SK-N-SH (cell line): ENCODE measurements at regions not wholly inside any gene's neighbourhood (a gene's known extent, or its start where the extent isn't known, plus 50 kb on each side); places are given as distances from the start of the nearest gene placed in this dataset.

Source experiments
- CTCF ChIA-PET: fragments of 300-600, 350-600 bp; formaldehyde crosslinking; extraction: SDS; loops from one replicate; lab custom pipeline; 2021; lab: Yijun Ruan, JAX
- POLR2A ChIA-PET: fragments of 350-600 bp; sonication (Branson Sonifier 250); formaldehyde crosslinking; extraction: SDS; loops from one replicate; lab custom pipeline; 2020; ENCODE audit warnings: antibody characterized with exemption, inconsistent platforms; lab: Yijun Ruan, JAX
- DNase-seq: peaks from one replicate; pipeline ENCODE4 v3.0.0; 2012
- H2AFZ ChIP-seq: fragments of 200-600 bp; sonication (generic); 2 replicates; pipeline ENCODE4 v1.8.1; 2016; ENCODE audit warnings: antibody characterized with exemption, mild to moderate bottlenecking, low read depth
- H3F3A ChIP-seq: fragments of 200-600 bp; sonication (generic); replicated peaks from 2 replicates; pipeline ENCODE3; 2016; ENCODE audit warnings: antibody characterized with exemption, mild to moderate bottlenecking; ENCODE audit not compliant: insufficient read depth
- H3K27ac ChIP-seq, 2 experiments: fragments of 200-500 bp in 1 of 2; fragments of 200-600 bp in 1 of 2; sonication (Bioruptor generic) in 1 of 2; sonication (generic), shearing (Covaris generic) in 1 of 2; 2 replicates each; pipeline versions ENCODE4 v1.5.1 to v1.6.1; 2014 to 2016; ENCODE audit warnings: low read depth in 2 of 2, inconsistent platforms in 1 of 2, low read length in 1 of 2, mild to moderate bottlenecking in 1 of 2, mixed read lengths in 1 of 2
- H3K27me3 ChIP-seq: fragments of 200-600 bp; sonication (generic), shearing (Covaris generic); 2 replicates; pipeline ENCODE4 v1.6.1; 2016; ENCODE audit warnings: mixed run types; ENCODE audit not compliant: insufficient read depth
- H3K36me3 ChIP-seq, 2 experiments: fragments of 200-500 bp in 1 of 2; fragments of 200-600 bp in 1 of 2; sonication (Bioruptor generic) in 1 of 2; sonication (generic) in 1 of 2; replicated peaks in 1 of 2; 2 replicates each; pipeline versions ENCODE3 to v1.5.1; 2014 to 2016; ENCODE audit warnings: low read length in 1 of 2, mild to moderate bottlenecking in 1 of 2; ENCODE audit not compliant: insufficient read depth in 2 of 2, control insufficient read depth in 1 of 2
- H3K4me1 ChIP-seq, 2 experiments: fragments of 200-500 bp in 1 of 2; fragments of 200-600 bp in 1 of 2; sonication (Bioruptor generic) in 1 of 2; sonication (generic), shearing (Covaris generic) in 1 of 2; 2 replicates each; pipeline versions ENCODE4 v1.5.1 to v1.6.1; 2014 to 2016; ENCODE audit warnings: low read depth in 1 of 2, low read length in 1 of 2, mixed run types in 1 of 2; ENCODE audit not compliant: insufficient read depth in 2 of 2, control insufficient read depth in 1 of 2
- H3K4me2 ChIP-seq: fragments of 200-600 bp; sonication (generic), shearing (Covaris generic); 2 replicates; pipeline ENCODE4 v1.6.1; 2017; ENCODE audit warnings: mixed run types
- H3K4me3 ChIP-seq, 2 experiments: fragments of 200-500 bp in 1 of 2; fragments of 200-600 bp in 1 of 2; sonication (Bioruptor generic) in 1 of 2; sonication (generic), shearing (Covaris generic) in 1 of 2; 2 replicates each; pipeline versions ENCODE4 v1.5.1 to v1.8.1; 2014 to 2016; ENCODE audit warnings: low read depth in 2 of 2, inconsistent platforms in 1 of 2, low read length in 1 of 2, mild to moderate bottlenecking in 1 of 2, mixed read lengths in 1 of 2, moderate library complexity in 1 of 2
- H3K79me2 ChIP-seq: fragments of 200-600 bp; sonication (generic); 2 replicates; pipeline ENCODE4 v1.8.1; 2017; ENCODE audit warnings: mild to moderate bottlenecking; ENCODE audit not compliant: insufficient read depth
- H3K9ac ChIP-seq: fragments of 200-600 bp; sonication (generic); 2 replicates; pipeline ENCODE4 v1.6.1; 2017; ENCODE audit warnings: mixed run types
- H3K9me2 ChIP-seq: fragments of 200-600 bp; sonication (generic); 2 replicates; pipeline ENCODE4 v1.6.1; 2017; ENCODE audit warnings: mixed run types
- H3K9me3 ChIP-seq: fragments of 200-600 bp; sonication (generic); 2 replicates; pipeline ENCODE4 v1.6.1; 2017; ENCODE audit warnings: mixed run types, mild to moderate bottlenecking, moderate library complexity
- H4K20me1 ChIP-seq: fragments of 200-600 bp; sonication (generic); 2 replicates; pipeline ENCODE4 v1.6.1; 2017; ENCODE audit warnings: mild to moderate bottlenecking, mixed run types; ENCODE audit not compliant: insufficient read depth
- CTCF ChIP-seq: fragments of 200-600 bp; sonication (generic); IDR thresholded peaks from 2 replicates; pipeline ENCODE4 v1.6.1; 2017; ENCODE audit warnings: antibody characterized with exemption, mild to moderate bottlenecking, moderate library complexity
- EP300 ChIP-seq, 2 experiments: IDR thresholded peaks; 2 replicates each; pipeline versions ENCODE4 v1.4.0 to v1.6.1; 2012; ENCODE audit warnings: borderline replicate concordance in 1 of 2, low read depth in 1 of 2, low read length in 1 of 2
- FOXM1 ChIP-seq: IDR thresholded peaks from 2 replicates; pipeline ENCODE4 v1.4.0; 2012; ENCODE audit warnings: low read depth, mild to moderate bottlenecking
- GABPA ChIP-seq: IDR thresholded peaks from 2 replicates; pipeline ENCODE4 v1.4.0; 2012; ENCODE audit warnings: low read depth, mild to moderate bottlenecking
- GATA2 ChIP-seq: sonication (generic); formaldehyde crosslinking; IDR thresholded peaks from 2 replicates; pipeline ENCODE4 v1.5.0; 2020; ENCODE audit warnings: mild to moderate bottlenecking, missing genetic modification reagents
- IRF3 ChIP-seq: fragments of 150-350 bp; IDR thresholded peaks from 2 replicates; pipeline ENCODE4 v1.6.1; 2016; ENCODE audit warnings: mild to moderate bottlenecking, low read depth, low read length
- MAX ChIP-seq: IDR thresholded peaks from 2 replicates; pipeline ENCODE4 v1.4.0; 2012; ENCODE audit warnings: low read depth
- NFIC ChIP-seq: IDR thresholded peaks from 2 replicates; pipeline ENCODE4 v1.4.0; 2012; ENCODE audit warnings: borderline replicate concordance
- POLR2AphosphoS5 ChIP-seq: IDR thresholded peaks from 2 replicates; pipeline ENCODE4 v1.6.1; 2012; ENCODE audit warnings: low read depth, low read length
- REST ChIP-seq: IDR thresholded peaks from 2 replicates; pipeline ENCODE4 v1.6.1; 2012; ENCODE audit warnings: mild to moderate bottlenecking, low read depth, low read length, moderate library complexity
- RFX5 ChIP-seq: IDR thresholded peaks from 2 replicates; pipeline ENCODE4 v1.6.1; 2012; ENCODE audit warnings: mild to moderate bottlenecking, improper control_type of control experiment, low read length
- RXRA ChIP-seq: IDR thresholded peaks from 2 replicates; pipeline ENCODE4 v1.4.0; 2012; ENCODE audit warnings: low read depth, mild to moderate bottlenecking, borderline replicate concordance
- SIN3A ChIP-seq: IDR thresholded peaks from 2 replicates; pipeline ENCODE4 v1.6.1; 2012; ENCODE audit warnings: low read depth, mild to moderate bottlenecking, low read length, moderate library complexity, borderline replicate concordance
- SMC3 ChIP-seq: IDR thresholded peaks from 2 replicates; pipeline ENCODE4 v1.6.1; 2012; ENCODE audit warnings: low read depth, low read length, improper control_type of control experiment
- TAF1 ChIP-seq: IDR thresholded peaks from 2 replicates; pipeline ENCODE4 v1.6.1; 2012; ENCODE audit warnings: low read depth, mild to moderate bottlenecking, low read length, moderate library complexity, borderline replicate concordance
- YY1 ChIP-seq: IDR thresholded peaks from 2 replicates; pipeline ENCODE4 v1.4.0; 2012; ENCODE audit warnings: low read depth, mild to moderate bottlenecking
- ZBTB33 ChIP-seq: IDR thresholded peaks from 2 replicates; pipeline ENCODE4 v1.4.0; 2012; ENCODE audit warnings: low read depth, borderline replicate concordance
- WGBS: methylation state at CpG from one replicate; pipeline ENCODE4 v1.1.6; 2017; ENCODE audit warnings: low lambda C conversion rate; 5-methylcytosine and 5-hydroxymethylcytosine counted together

- WGBS, result 46% methylated on average over 4 of the region's 4 CpGs
- TF ChIP-seq IRF3 (no peak), YY1 (no peak), RXRA (no peak), SMC3 (no peak), GABPA (no peak), FOXM1 (no peak), EP300 (IDR thresholded peaks at IDR 0.05; ENCODE audit: borderline replicate concordance in 1 of 2, low read depth in 1 of 2, low read length in 1 of 2) (no peak), REST (no peak), RFX5 (no peak), POLR2AphosphoS5 (no peak), NFIC (no peak), CTCF (no peak), ZBTB33 (no peak), MAX (no peak), TAF1 (no peak), GATA2 (CRISPR knock-in tag) (no peak), SIN3A (no peak)
- peaks cover 30% of the 10 kb centered on the region for H3K27me3 ChIP-seq
- H3K9me3 ChIP-seq, result no peaks in the 10 kb centered on the region
- no peak overlapping the region for H3K4me2 ChIP-seq
- no peak overlapping the region for H3K4me3 ChIP-seq
- H3K27ac ChIP-seq, result no peak overlapping the region
- no peak for DNase-seq
- ChIA-PET CTCF (no interaction called here), POLR2A (no interaction called here)
- no peaks in the 10 kb centered on the region for H3K79me2 ChIP-seq
- H3F3A ChIP-seq, result no peaks in the 10 kb centered on the region
- no peaks in the 10 kb centered on the region for H4K20me1 ChIP-seq
- H3K4me1 ChIP-seq, result no peaks in the 10 kb centered on the region
- H3K9ac ChIP-seq, result no peak overlapping the region
- no peaks in the 10 kb centered on the region for H3K9me2 ChIP-seq
- H3K36me3 ChIP-seq, result no peaks in the 10 kb centered on the region
- no peak overlapping the region for H2AFZ ChIP-seq
Observed at GRCh38 chr22:17283423-17283822, 64.2 kb upstream of the ADA2 start.
